LNCaP clone FGC (cell line): ENCODE measurements at regions not wholly inside any gene's neighbourhood (a gene's known extent, or its start where the extent isn't known, plus 50 kb on each side); places are given as distances from the start of the nearest gene placed in this dataset.

Experiments
- DNase-seq: peaks from one replicate; pipeline ENCODE4 v3.0.0-alpha.2; 2011; ENCODE audit warnings: low read depth
- H3K4me3 ChIP-seq: 2 replicates; pipeline ENCODE4 v1.5.1; 2011; ENCODE audit warnings: mild to moderate bottlenecking, low read depth, low read length, control low read depth
- CTCF ChIP-seq: IDR thresholded peaks from 2 replicates; pipeline ENCODE4 v1.5.1; 2012; ENCODE audit warnings: mild to moderate bottlenecking; ENCODE audit not compliant: control insufficient read depth, insufficient read depth; ENCODE audit errors: extremely low read depth

- DNase-seq = no peak
- H3K4me3 ChIP-seq = no peak overlapping the region
- no peak for TF ChIP-seq CTCF
Observed at GRCh38 chr10:6348096-6348874, 145.6 kb downstream of the PFKFB3 start.

GRCh38 chr10:6349846-6350535 is 147.3 kb downstream of the PFKFB3 start:
- TF ChIP-seq CTCF = no peak
- no peak for DNase-seq
- no peak overlapping the region for H3K4me3 ChIP-seq

DNA sequence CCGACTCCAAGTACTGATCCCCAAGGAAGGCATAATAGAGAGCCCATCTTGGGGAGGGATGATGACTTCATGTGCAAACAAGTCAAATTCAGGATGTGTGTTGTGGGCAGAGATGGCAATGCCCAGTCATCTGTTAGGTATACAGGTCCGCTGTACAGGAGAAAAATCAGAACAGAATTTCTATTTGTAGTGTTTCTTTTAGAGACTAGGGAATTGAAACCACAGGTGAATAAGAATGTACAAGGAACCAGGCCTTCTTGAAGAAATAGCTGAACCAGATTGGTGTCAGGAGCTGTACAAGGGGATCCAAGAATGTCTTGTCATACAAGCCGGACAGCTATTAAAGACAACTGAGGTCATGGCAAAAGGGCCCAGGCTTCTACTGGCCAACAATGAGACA is 147.9 kb downstream of the PFKFB3 start:
- TF ChIP-seq CTCF = no peak
- no peak for DNase-seq
- no peak overlapping the region for H3K4me3 ChIP-seq

DNA sequence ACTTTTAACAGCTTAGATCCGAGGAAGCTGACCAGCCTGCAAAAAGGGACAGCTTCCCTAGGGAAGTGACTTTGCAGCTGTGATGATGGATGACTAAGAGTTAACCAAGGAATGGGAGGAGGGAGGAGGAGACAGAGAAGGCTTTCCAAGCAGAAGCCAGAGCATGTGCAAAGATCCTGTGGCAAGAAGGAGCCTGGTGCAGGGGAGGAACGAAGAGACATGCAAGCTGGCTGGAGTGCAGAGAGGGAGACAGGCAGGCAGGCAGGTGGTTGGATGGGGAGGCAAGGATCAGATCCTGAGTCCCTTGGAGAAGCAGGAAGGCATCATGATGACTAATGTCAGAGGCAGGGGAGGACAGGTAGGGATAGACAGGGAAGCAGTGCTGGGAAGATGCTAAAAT is 148.8 kb downstream of the PFKFB3 start:
- H3K4me3 ChIP-seq = no peak overlapping the region
- TF ChIP-seq CTCF = no peak
- no peak for DNase-seq

GRCh38 chr10:6353526-6353925 is 150.8 kb downstream of the PFKFB3 start:
- DNase-seq = no peak
- no peak overlapping the region for H3K4me3 ChIP-seq
- TF ChIP-seq CTCF = no peak

DNA sequence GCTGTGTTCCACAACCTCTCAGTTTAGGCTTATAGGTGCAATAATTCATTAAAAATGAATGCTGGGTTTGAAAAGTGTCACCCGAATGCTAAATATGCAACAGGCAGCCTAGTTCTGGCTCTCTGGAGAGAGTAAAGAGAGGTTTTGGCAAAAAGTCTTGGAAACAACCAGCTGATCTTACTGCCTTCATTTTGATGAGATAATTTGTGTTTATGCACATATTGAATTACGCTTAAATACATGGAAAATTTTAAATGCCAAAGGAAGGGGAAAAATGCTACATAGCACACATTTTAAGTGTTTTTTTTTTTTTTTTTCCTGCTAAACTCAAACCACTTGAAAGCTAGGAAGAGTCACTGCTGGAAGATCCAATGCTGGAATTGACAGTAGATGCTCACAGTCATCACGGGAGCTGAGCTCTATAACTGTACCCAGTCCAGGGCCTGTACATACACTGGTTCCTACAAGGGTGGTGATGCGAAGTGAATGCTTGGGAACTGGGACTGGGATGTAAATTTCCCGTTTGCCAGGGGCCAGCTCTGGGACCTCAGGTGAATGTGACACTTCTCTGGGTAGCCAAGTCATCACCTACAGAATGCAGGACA is 151.5 kb downstream of the PFKFB3 start:
- no peak for DNase-seq
- H3K4me3 ChIP-seq = no peak overlapping the region
- TF ChIP-seq CTCF = no peak
